H1 (cell line): ENCODE measurements at regions not wholly inside any gene's neighbourhood (a gene's known extent, or its start where the extent isn't known, plus 50 kb on each side); places are given as distances from the start of the nearest gene placed in this dataset.

Experiments used
- ASH2L ChIP-seq: fragments of 200-600, 300-600 bp; sonication (generic); IDR thresholded peaks from one replicate; pipeline ENCODE4 v1.7.1; 2017; ENCODE audit warnings: low read length
- CHD2 ChIP-seq: IDR thresholded peaks from 2 replicates; pipeline ENCODE4 v1.6.1; 2012; ENCODE audit warnings: low read length, improper control_type of control experiment
- CHD7 ChIP-seq: fragments of 300-600 bp; sonication (generic); IDR thresholded peaks from 2 replicates; pipeline ENCODE4 v1.7.1; 2012; ENCODE audit warnings: low read length, moderate library complexity, mild to moderate bottlenecking, inconsistent platforms; ENCODE audit not compliant: insufficient replicate concordance
- JUND ChIP-seq: IDR thresholded peaks from 2 replicates; pipeline ENCODE4 v1.6.1; 2011; ENCODE audit warnings: mild to moderate bottlenecking, improper control_type of control experiment, low read length
- NANOG ChIP-seq: IDR thresholded peaks from 2 replicates; pipeline ENCODE4 v1.6.1; 2011; ENCODE audit warnings: low read length, low read depth, mild to moderate bottlenecking, inconsistent platforms; ENCODE audit not compliant: insufficient read depth, poor library complexity, severe bottlenecking
- POLR2AphosphoS5 ChIP-seq: IDR thresholded peaks from 2 replicates; pipeline ENCODE4 v1.6.1; 2011; ENCODE audit warnings: low read depth, low read length
- SAP30 ChIP-seq: fragments of 300-600 bp; sonication (generic); IDR thresholded peaks from 2 replicates; pipeline ENCODE4 v1.7.1; 2012; ENCODE audit warnings: low read length, moderate library complexity, mild to moderate bottlenecking, inconsistent platforms; ENCODE audit not compliant: insufficient read depth, insufficient replicate concordance
- TAF7 ChIP-seq: optimal IDR thresholded peaks from 2 replicates; pipeline ENCODE3; 2011; ENCODE audit warnings: low read depth, mild to moderate bottlenecking, inconsistent platforms, low read length, moderate library complexity, borderline replicate concordance

- TF ChIP-seq CHD7 (no peak), NANOG (no peak), ASH2L (no peak), TAF7 (no peak), POLR2AphosphoS5 (no peak), SAP30 (no peak), CHD2 (no peak), JUND (no peak)
Observed at GRCh38 chr7:82697897-82698296, 254.3 kb upstream of the CACNA2D1 start (continued).
